ENCODE measurements at regions not wholly inside any gene's neighbourhood (a gene's known extent, or its start where the extent isn't known, plus 50 kb on each side); places are given as distances from the start of the nearest gene placed in this dataset.

GRCh38 chr11:70883973-70884623 is 368.3 kb downstream of the SHANK2 start (continued):
- no peak for TF ChIP-seq ZNF462 (CRISPR knock-in tag; IDR thresholded peaks at IDR 0.05)

- Histone ChIP-seq H3F3A (replicated peaks; ENCODE audit: low read depth) (no peaks in the 10 kb centered on the region), H3K4me2 (no peak overlapping the region), H3K4me1 (ENCODE audit: insufficient read depth) (no peaks in the 10 kb centered on the region; the same call in 1 of the 2 replicates), H3K36me3 (ENCODE audit: insufficient read depth) (no peaks in the 10 kb centered on the region), H3K79me2 (replicated peaks; ENCODE audit: insufficient read depth) (no peaks in the 10 kb centered on the region), H3K27me3 (ENCODE audit: insufficient read depth) (no peaks in the 10 kb centered on the region), H3K4me3 (no peak overlapping the region), H2AFZ (no peak overlapping the region), H4K20me1 (replicated peaks; ENCODE audit: insufficient read depth) (no peaks in the 10 kb centered on the region), H3K9me2 (ENCODE audit: insufficient read depth) (no peaks in the 10 kb centered on the region), H3K27ac (ENCODE audit: low read depth) (no peak overlapping the region)
- Mint-ChIP-seq H3K9me3 (peaks cover 5% of the 10 kb centered on the region), H3K4me1 (peaks cover 24% of the 10 kb centered on the region), H3K27me3 (ENCODE audit: insufficient read depth, low read depth, poor library complexity) (peaks cover 3% of the 10 kb centered on the region), H3K27ac (no peak overlapping the region), H3K36me3 (ENCODE audit: low read depth) (peaks cover 26% of the 10 kb centered on the region), H3K4me3 (no peak overlapping the region)
- DNase-seq (ENCODE audit: low spot score) (no peak), ATAC-seq (no peak)
- TF ChIP-seq ZNF331 (CRISPR knock-in tag; IDR thresholded peaks at IDR 0.05; ENCODE audit: low read depth) (no peak), EZH2 (IDR thresholded peaks at IDR 0.05; ENCODE audit: low read depth, unreplicated experiment) (no peak), POLR2AphosphoS5 (IDR thresholded peaks at IDR 0.05; ENCODE audit: low read depth) (no peak), STAT1 (IDR thresholded peaks at IDR 0.05; ENCODE audit: unreplicated experiment) (no peak), JUNB (IDR thresholded peaks at IDR 0.05; ENCODE audit: unreplicated experiment) (no peak), ETS1 (IDR thresholded peaks at IDR 0.05) (no peak), NANOG (IDR thresholded peaks at IDR 0.05; ENCODE audit: borderline replicate concordance) (no peak), CREB1 (CRISPR knock-in tag; IDR thresholded peaks at IDR 0.05; ENCODE audit: low read depth) (no peak), CTCF (conservative IDR thresholded peaks at IDR 0.05; ENCODE audit: low read depth in 2 of 2) (no peak)
Observed at GRCh38 chr11:70885281-70886231, 366.8 kb downstream of the SHANK2 start.

All from GM23338 (cell line).